Adipocyte (in vitro differentiated cells): ENCODE measurements at regions not wholly inside any gene's neighbourhood (a gene's known extent, or its start where the extent isn't known, plus 50 kb on each side); places are given as distances from the start of the nearest gene placed in this dataset.

Experiments
- DNase-seq: peaks from one replicate; pipeline ENCODE4 v3.0.0-alpha.2; 2015; ENCODE audit warnings: low read depth
- H3K27me3 ChIP-seq: replicated peaks from 2 replicates; pipeline ENCODE4 v1.7.0; 2013; ENCODE audit warnings: mild to moderate bottlenecking, low read length, moderate library complexity; ENCODE audit not compliant: control insufficient read depth, insufficient read depth
- H3K36me3 ChIP-seq: 2 replicates; pipeline ENCODE4 v1.7.0; 2013; ENCODE audit warnings: low read length, mild to moderate bottlenecking, moderate library complexity; ENCODE audit not compliant: control insufficient read depth, insufficient read depth, severe bottlenecking
- H3K4me1 ChIP-seq: 2 replicates; pipeline ENCODE4 v1.7.0; 2013; ENCODE audit warnings: mild to moderate bottlenecking, low read length, moderate library complexity; ENCODE audit not compliant: control insufficient read depth, insufficient read depth
- H3K4me3 ChIP-seq: 2 replicates; pipeline ENCODE4 v1.7.0; 2013; ENCODE audit warnings: mild to moderate bottlenecking, low read length, moderate library complexity
- H3K9ac ChIP-seq: 2 replicates; pipeline ENCODE4 v1.7.0; 2013; ENCODE audit warnings: mild to moderate bottlenecking, low read length, moderate library complexity
- H3K9me3 ChIP-seq: 2 replicates; pipeline ENCODE4 v1.7.0; 2013; ENCODE audit warnings: mild to moderate bottlenecking, low read length, moderate library complexity; ENCODE audit not compliant: control insufficient read depth

- Histone ChIP-seq H3K27me3 (no peaks in the 10 kb centered on the region), H3K4me1 (no peaks in the 10 kb centered on the region), H3K36me3 (no peaks in the 10 kb centered on the region), H3K4me3 (no peak overlapping the region), H3K9ac (no peak overlapping the region), H3K9me3 (peaks cover 3% of the 10 kb centered on the region)
- DNase-seq = no peak
These were observed 175.8 kb downstream of the MYCN start for GRCh38 chr2:16115881-16116830.

DNA sequence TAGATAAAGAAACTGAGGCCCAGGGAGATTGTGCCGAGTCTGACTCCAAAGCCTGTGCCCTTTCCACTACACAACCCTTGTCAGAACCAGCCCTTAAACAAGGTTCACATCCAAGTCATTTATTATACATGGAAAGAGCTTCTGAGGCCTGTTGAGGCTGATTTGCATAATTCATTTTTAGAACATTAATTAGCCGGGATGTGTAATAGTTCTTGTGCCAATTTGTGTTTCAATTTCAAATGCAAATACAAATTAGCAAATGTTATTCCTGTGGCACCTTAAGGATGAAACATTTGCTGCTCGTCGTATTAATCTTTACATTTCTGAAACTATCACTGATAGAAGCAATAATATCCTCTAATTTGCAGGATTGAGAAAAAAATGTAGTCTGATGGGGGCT lies 174.9 kb downstream of the MYCN start:
- Histone ChIP-seq H3K36me3 (no peaks in the 10 kb centered on the region), H3K9ac (no peak overlapping the region), H3K4me1 (no peaks in the 10 kb centered on the region), H3K27me3 (no peaks in the 10 kb centered on the region), H3K9me3 (no peaks in the 10 kb centered on the region), H3K4me3 (no peak overlapping the region)
- DNase-seq = no peak

DNA sequence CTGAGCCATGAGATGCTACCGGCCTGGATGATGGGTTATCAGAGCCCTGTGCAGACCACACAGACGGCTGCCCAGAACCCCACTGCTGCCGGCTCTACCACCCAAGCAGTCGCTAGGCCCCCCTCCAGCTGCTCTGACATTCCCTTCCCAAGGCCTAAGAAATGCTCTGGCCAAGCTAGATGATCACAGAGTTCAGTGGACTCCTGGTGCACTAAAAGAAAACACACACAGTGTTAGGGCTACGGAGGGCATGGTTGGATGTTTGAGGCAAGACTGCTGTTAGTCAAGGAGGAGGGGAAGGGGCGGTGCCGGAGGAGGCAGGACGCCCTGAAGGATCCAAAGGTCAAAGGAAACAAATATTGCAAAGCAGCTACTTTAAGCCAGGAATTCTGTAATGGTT lies 174.5 kb downstream of the MYCN start:
- Histone ChIP-seq H3K4me3 (no peak overlapping the region), H3K4me1 (no peaks in the 10 kb centered on the region)

GRCh38 chr2:16114070-16114469 lies 173.7 kb downstream of the MYCN start:
- Histone ChIP-seq H3K9ac (no peak overlapping the region), H3K36me3 (no peaks in the 10 kb centered on the region)
- no peak for DNase-seq

More for the DNA sequence above, 174.5 kb downstream of the MYCN start:
- Histone ChIP-seq H3K9ac (no peak overlapping the region), H3K27me3 (no peaks in the 10 kb centered on the region), H3K9me3 (no peaks in the 10 kb centered on the region), H3K36me3 (no peaks in the 10 kb centered on the region)
- no peak for DNase-seq

GRCh38 chr2:16113568-16113967 lies 173.2 kb downstream of the MYCN start:
- DNase-seq = no peak
- no peaks in the 10 kb centered on the region for H3K27me3 ChIP-seq
- no peaks in the 10 kb centered on the region for H3K4me1 ChIP-seq
- no peak overlapping the region for H3K4me3 ChIP-seq
- no peak overlapping the region for H3K9ac ChIP-seq
- no peaks in the 10 kb centered on the region for H3K36me3 ChIP-seq
- H3K9me3 ChIP-seq = no peaks in the 10 kb centered on the region

More at GRCh38 chr2:16114070-16114469, 173.7 kb downstream of the MYCN start:
- Histone ChIP-seq H3K4me1 (no peaks in the 10 kb centered on the region), H3K9me3 (no peaks in the 10 kb centered on the region), H3K27me3 (no peaks in the 10 kb centered on the region), H3K4me3 (no peak overlapping the region)

DNA sequence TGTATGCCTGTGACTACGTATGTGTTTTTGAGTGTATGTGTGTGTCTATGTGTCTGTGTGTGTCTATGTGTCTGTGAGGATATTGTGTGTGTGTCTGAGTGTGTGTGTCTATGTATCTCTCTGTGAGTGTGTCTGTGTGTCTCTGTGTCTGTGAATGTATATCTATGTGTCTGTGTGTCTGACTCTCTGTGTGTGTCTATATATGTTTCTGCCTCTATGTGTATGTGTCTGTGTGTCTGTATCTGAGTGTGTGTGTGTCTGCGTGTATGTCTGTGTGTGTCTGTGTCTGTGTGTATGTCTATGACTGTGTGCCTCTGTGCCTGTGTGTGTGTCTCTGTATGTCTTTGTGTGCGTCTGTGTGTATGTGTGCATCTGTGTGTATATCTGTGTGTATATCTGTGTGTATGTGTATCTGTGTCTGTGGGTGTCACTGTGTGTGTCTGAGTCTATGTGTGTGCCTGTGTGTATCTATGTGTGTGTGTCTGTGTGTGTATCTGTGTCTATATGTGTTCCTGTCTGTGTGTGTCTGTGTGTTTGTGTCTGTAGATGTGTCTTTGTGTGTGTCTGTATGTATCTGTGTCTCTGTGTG lies 172.7 kb downstream of the MYCN start:
- Histone ChIP-seq H3K4me3 (no peak overlapping the region), H3K9me3 (no peaks in the 10 kb centered on the region), H3K9ac (no peak overlapping the region), H3K4me1 (no peaks in the 10 kb centered on the region), H3K27me3 (no peaks in the 10 kb centered on the region), H3K36me3 (no peaks in the 10 kb centered on the region)
- no peak for DNase-seq

- Histone ChIP-seq H3K9me3 (no peaks in the 10 kb centered on the region), H3K4me3 (no peak overlapping the region), H3K9ac (no peak overlapping the region), H3K4me1 (no peaks in the 10 kb centered on the region), H3K27me3 (no peaks in the 10 kb centered on the region), H3K36me3 (no peaks in the 10 kb centered on the region)
- DNase-seq = no peak
These were observed 172.1 kb downstream of the MYCN start for GRCh38 chr2:16112251-16112971.

DNA sequence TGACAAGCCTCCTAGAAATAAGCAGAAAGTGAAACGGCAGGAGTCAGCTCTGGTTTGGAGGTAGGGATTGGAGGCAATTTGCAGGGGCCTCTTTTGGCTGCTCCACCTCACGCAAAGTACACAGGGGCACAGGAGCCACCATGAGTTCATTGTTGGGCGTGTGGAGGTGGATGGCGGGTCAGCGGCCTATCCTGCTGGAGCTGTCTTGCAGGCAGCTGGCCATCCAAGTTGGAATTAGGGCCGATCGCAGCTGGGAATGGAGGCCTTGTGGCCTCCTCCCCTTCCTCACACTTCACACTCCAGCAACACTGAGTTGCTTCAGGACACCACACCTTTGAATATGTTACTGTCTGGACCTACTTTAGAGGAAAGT lies 171.5 kb downstream of the MYCN start:
- H3K4me3 ChIP-seq = no peak overlapping the region
- no peaks in the 10 kb centered on the region for H3K9me3 ChIP-seq
- no peak for DNase-seq
- no peaks in the 10 kb centered on the region for H3K36me3 ChIP-seq
- peaks cover 4% of the 10 kb centered on the region for H3K27me3 ChIP-seq
- H3K9ac ChIP-seq = no peak overlapping the region
- H3K4me1 ChIP-seq = no peaks in the 10 kb centered on the region

GRCh38 chr2:16109821-16110310 lies 169.5 kb downstream of the MYCN start:
- Histone ChIP-seq H3K9me3 (no peaks in the 10 kb centered on the region), H3K4me1 (no peaks in the 10 kb centered on the region), H3K27me3 (peaks cover 19% of the 10 kb centered on the region), H3K4me3 (no peak overlapping the region), H3K36me3 (no peaks in the 10 kb centered on the region), H3K9ac (no peak overlapping the region)
- DNase-seq = no peak

GRCh38 chr2:16109368-16109820 lies 169.0 kb downstream of the MYCN start:
- Histone ChIP-seq H3K27me3 (peaks cover 22% of the 10 kb centered on the region), H3K9ac (no peak overlapping the region)

GRCh38 chr2:16107246-16107645 lies 166.9 kb downstream of the MYCN start:
- H3K9ac ChIP-seq = no peak overlapping the region
- H3K36me3 ChIP-seq = no peaks in the 10 kb centered on the region
- H3K27me3 ChIP-seq = peaks cover 25% of the 10 kb centered on the region
- H3K9me3 ChIP-seq = no peaks in the 10 kb centered on the region
- DNase-seq = no peak
- no peaks in the 10 kb centered on the region for H3K4me1 ChIP-seq
- H3K4me3 ChIP-seq = no peak overlapping the region

More at GRCh38 chr2:16109368-16109820, 169.0 kb downstream of the MYCN start:
- no peaks in the 10 kb centered on the region for H3K9me3 ChIP-seq
- no peaks in the 10 kb centered on the region for H3K4me1 ChIP-seq
- no peak overlapping the region for H3K4me3 ChIP-seq
- H3K36me3 ChIP-seq = no peaks in the 10 kb centered on the region
- no peak for DNase-seq
